Activated CD4-positive, alpha-beta T cell treated with anti-CD3 and anti-CD28 coated beads for 36 hours (primary cell): ENCODE measurements at regions not wholly inside any gene's neighbourhood (a gene's known extent, or its start where the extent isn't known, plus 50 kb on each side); places are given as distances from the start of the nearest gene placed in this dataset.
A peak's percentile ranks its signal among the peaks of the same experiment; 100 is the strongest.

ENCODE experiments used
- ATAC-seq: fragments of 200-7000 bp; cut with Tn5 transposase; one replicate; pipeline ENCODE4 v1.10.0; 2021; ENCODE audit warnings: mild to moderate bottlenecking, moderate library complexity
- CTCF ChIA-PET: fragments of 350-600 bp; sonication (Branson Sonifier 250); formaldehyde crosslinking; loops from one replicate; lab custom pipeline; 2021; ENCODE audit warnings: antibody characterized with exemption; lab: Charles Lee
- POLR2A ChIA-PET: fragments of 350-600 bp; sonication (Branson Sonifier 250); formaldehyde crosslinking; loops from one replicate; lab custom pipeline; 2021; ENCODE audit warnings: antibody characterized with exemption, inconsistent platforms; lab: Charles Lee
- DNase-seq: peaks from one replicate; pipeline ENCODE4 v3.0.0-alpha.2; 2020
- H3K27ac Mint-ChIP-seq: one replicate; pipeline ENCODE4 v1.8.0; 2021; ENCODE audit warnings: mixed read lengths
- H3K27me3 Mint-ChIP-seq: one replicate; pipeline ENCODE4 v1.8.0; 2021; ENCODE audit warnings: mixed read lengths
- H3K36me3 Mint-ChIP-seq: one replicate; pipeline ENCODE4 v1.8.0; 2021; ENCODE audit warnings: low read depth, mixed read lengths
- H3K4me1 Mint-ChIP-seq: one replicate; pipeline ENCODE4 v1.8.0; 2021; ENCODE audit warnings: mixed read lengths
- H3K4me3 Mint-ChIP-seq: one replicate; pipeline ENCODE4 v1.8.0; 2021; ENCODE audit warnings: mild to moderate bottlenecking, moderate library complexity, mixed read lengths
- H3K9me3 Mint-ChIP-seq: one replicate; pipeline ENCODE4 v1.8.0; 2021; ENCODE audit warnings: low read depth, mixed read lengths
- intact Hi-C, 2 experiments: fragments of 100-400 bp; cut with DNase I in 1 of 2; cut with micrococcal nuclease in 1 of 2; formaldehyde crosslinking; loops; one replicate each; pipeline versions ENCODE4 v1.14.2 to v1.15.1; 2022 to 2024; cut with DNase I, micrococcal nuclease

DNA sequence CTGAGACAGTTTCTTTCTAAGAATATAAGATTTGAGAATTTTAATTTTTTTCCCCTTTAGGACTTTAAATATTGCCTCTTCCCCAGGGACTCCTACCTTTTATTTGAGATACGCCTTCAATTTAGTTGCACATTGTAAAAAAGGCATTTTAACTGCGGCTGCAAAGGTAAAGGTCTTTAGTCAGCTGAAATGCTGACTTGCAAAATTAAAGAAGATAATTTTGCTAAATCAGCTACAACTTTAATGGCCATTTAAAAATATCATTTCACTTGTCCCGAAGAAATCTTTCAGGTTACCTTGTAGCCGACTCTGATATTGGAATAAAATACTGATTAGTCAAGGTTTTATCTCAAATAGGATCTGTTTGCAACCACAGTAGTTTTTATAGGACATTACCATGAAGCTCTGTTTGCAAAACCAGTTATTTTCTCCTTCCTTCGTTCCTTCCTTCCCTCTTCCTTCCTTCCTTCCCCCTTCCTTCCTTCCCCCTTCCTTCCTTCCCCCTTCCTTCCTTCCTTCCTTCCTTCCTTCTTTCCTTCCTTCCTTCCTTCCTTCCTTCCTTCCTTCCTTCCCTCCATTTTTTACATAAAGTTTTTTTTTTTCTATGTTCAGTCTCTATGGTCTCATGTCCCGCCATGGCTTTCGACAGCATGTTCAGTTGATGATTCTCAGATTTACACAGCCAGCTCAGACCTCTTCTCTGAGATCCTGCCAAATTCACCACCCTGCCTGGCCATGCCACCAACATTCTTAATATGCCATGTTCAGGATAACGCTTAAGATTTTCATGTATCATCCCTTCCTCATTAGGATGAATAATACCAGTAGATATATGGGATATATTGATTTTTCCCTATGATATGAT, 405.4 kb upstream of the PRKX start:
- no peak overlapping the region for H3K4me3 Mint-ChIP-seq
- H3K27me3 Mint-ChIP-seq: no peaks in the 10 kb centered on the region
- no peaks in the 10 kb centered on the region for H3K9me3 Mint-ChIP-seq
- H3K27ac Mint-ChIP-seq: no peak overlapping the region
- ATAC-seq (no peak), DNase-seq (no peak)
- H3K4me1 Mint-ChIP-seq: no peaks in the 10 kb centered on the region
- intact Hi-C loops: no loop called here
- POLR2A ChIA-PET: no interaction called here
- no peaks in the 10 kb centered on the region for H3K36me3 Mint-ChIP-seq
- CTCF ChIA-PET: no interaction called here

- Mint-ChIP-seq H3K27ac (no peak overlapping the region), H3K27me3 (no peaks in the 10 kb centered on the region), H3K36me3 (no peaks in the 10 kb centered on the region), H3K9me3 (peaks cover 2% of the 10 kb centered on the region), H3K4me1 (no peaks in the 10 kb centered on the region), H3K4me3 (no peak overlapping the region)
- POLR2A ChIA-PET: no interaction called here
- DNase-seq (no peak), ATAC-seq (no peak)
- intact Hi-C loops: no loop called here
- CTCF ChIA-PET: no interaction called here
Observed at GRCh38 chrX:4110964-4111363, 397.5 kb upstream of the PRKX start.

GRCh38 chrX:4094926-4095325, 381.5 kb upstream of the PRKX start:
- intact Hi-C loops: no loop called here
- Mint-ChIP-seq H3K4me3 (no peak overlapping the region), H3K27ac (no peak overlapping the region), H3K9me3 (no peaks in the 10 kb centered on the region), H3K27me3 (no peaks in the 10 kb centered on the region), H3K4me1 (no peaks in the 10 kb centered on the region), H3K36me3 (no peaks in the 10 kb centered on the region)
- DNase-seq (no peak), ATAC-seq (no peak)
- POLR2A ChIA-PET: no interaction called here
- CTCF ChIA-PET: no interaction called here

DNA sequence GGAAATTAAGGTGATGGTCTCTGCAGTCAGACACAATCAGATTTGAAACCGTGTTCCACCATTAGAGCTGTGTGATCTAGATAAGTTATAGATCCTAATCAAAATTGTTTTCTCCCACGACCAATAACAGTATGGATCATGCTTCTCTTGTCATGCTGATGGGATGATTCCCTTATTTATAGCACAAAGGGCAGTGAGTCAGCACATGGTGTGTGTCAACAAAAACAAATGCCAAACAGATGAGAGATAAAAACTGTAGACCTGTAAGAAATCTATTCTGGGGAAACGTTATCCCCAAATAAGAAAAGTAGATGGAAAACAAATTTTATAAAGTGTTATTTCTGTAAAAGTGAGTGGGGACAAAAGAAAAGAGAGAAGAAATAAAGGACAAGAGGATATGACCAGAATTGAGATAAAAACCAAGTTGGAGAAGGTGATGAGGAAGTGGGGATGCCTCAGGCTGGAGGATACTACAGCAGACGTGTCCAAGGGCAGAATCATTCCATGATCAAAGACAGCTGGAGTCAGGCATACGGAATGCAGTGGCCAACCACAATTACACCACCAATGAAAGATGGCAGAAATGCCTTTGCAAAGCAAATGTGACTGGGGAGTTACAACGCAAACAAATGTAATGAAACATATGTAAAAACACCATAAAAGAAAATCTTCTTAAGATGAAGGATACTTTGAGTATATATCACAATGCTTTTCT, 377.8 kb upstream of the PRKX start:
- Mint-ChIP-seq H3K27ac (no peak overlapping the region), H3K4me1 (no peaks in the 10 kb centered on the region), H3K4me3 (no peak overlapping the region), H3K36me3 (no peaks in the 10 kb centered on the region), H3K9me3 (no peaks in the 10 kb centered on the region), H3K27me3 (no peaks in the 10 kb centered on the region)
- POLR2A ChIA-PET: no interaction called here
- no peak for DNase-seq
- ATAC-seq: no peak
- CTCF ChIA-PET: no interaction called here
- intact Hi-C loops: no loop called here

- CTCF ChIA-PET: interaction anchor here (0.6 kb wide), 1 partner anchor 677 kb away, joined by 3 read pairs; no protein-coding TSS in a partner anchor
- Mint-ChIP-seq H3K36me3 (no peaks in the 10 kb centered on the region), H3K27me3 (no peaks in the 10 kb centered on the region), H3K4me3 (no peak overlapping the region), H3K4me1 (no peaks in the 10 kb centered on the region), H3K9me3 (no peaks in the 10 kb centered on the region), H3K27ac (no peak overlapping the region)
- ATAC-seq (no peak), DNase-seq (no peak)
- POLR2A ChIA-PET: no interaction called here
- intact Hi-C loops: no loop called here
Observed at GRCh38 chrX:4059893-4060292, 346.4 kb upstream of the PRKX start.

- POLR2A ChIA-PET: no interaction called here
- Mint-ChIP-seq H3K36me3 (no peaks in the 10 kb centered on the region), H3K4me3 (no peak overlapping the region), H3K9me3 (no peaks in the 10 kb centered on the region), H3K27me3 (no peaks in the 10 kb centered on the region), H3K4me1 (no peaks in the 10 kb centered on the region), H3K27ac (no peak overlapping the region)
- intact Hi-C loops: no loop called here
- DNase-seq (no peak), ATAC-seq (no peak)
- CTCF ChIA-PET: no interaction called here
Observed at GRCh38 chrX:4043951-4044350, 330.5 kb upstream of the PRKX start.

- no peaks in the 10 kb centered on the region for H3K4me1 Mint-ChIP-seq
- H3K9me3 Mint-ChIP-seq: peaks cover 2% of the 10 kb centered on the region
- H3K36me3 Mint-ChIP-seq: no peaks in the 10 kb centered on the region
- no peak overlapping the region for H3K27ac Mint-ChIP-seq
- no peak overlapping the region for H3K4me3 Mint-ChIP-seq
- H3K27me3 Mint-ChIP-seq: no peaks in the 10 kb centered on the region
- POLR2A ChIA-PET: no interaction called here
- intact Hi-C loops: no loop called here
- ATAC-seq (no peak), DNase-seq (no peak)
- CTCF ChIA-PET: no interaction called here
Observed at GRCh38 chrX:4035874-4036273, 322.4 kb upstream of the PRKX start.

GRCh38 chrX:4028151-4028550, 314.7 kb upstream of the PRKX start:
- H3K9me3 Mint-ChIP-seq: no peaks in the 10 kb centered on the region
- DNase-seq (no peak), ATAC-seq (no peak)
- H3K36me3 Mint-ChIP-seq: no peaks in the 10 kb centered on the region
- H3K4me3 Mint-ChIP-seq: no peak overlapping the region
- intact Hi-C loops: no loop called here
- H3K27ac Mint-ChIP-seq: no peak overlapping the region
- H3K4me1 Mint-ChIP-seq: no peaks in the 10 kb centered on the region
- no peaks in the 10 kb centered on the region for H3K27me3 Mint-ChIP-seq
- POLR2A ChIA-PET: no interaction called here
- CTCF ChIA-PET: no interaction called here

GRCh38 chrX:4005281-4005680, 291.8 kb upstream of the PRKX start:
- intact Hi-C loops: no loop called here
- Mint-ChIP-seq H3K4me3 (no peak overlapping the region), H3K4me1 (no peaks in the 10 kb centered on the region), H3K27me3 (no peaks in the 10 kb centered on the region), H3K27ac (no peak overlapping the region), H3K36me3 (no peaks in the 10 kb centered on the region), H3K9me3 (no peaks in the 10 kb centered on the region)
- no peak for DNase-seq
- ATAC-seq: no peak
- ChIA-PET POLR2A (no interaction called here), CTCF (no interaction called here)

GRCh38 chrX:4004822-4005221, 291.4 kb upstream of the PRKX start:
- CTCF ChIA-PET: no interaction called here
- Mint-ChIP-seq H3K36me3 (no peaks in the 10 kb centered on the region), H3K4me3 (no peak overlapping the region), H3K27ac (no peak overlapping the region), H3K27me3 (no peaks in the 10 kb centered on the region), H3K4me1 (no peaks in the 10 kb centered on the region), H3K9me3 (no peaks in the 10 kb centered on the region)
- no peak for DNase-seq
- intact Hi-C loops: no loop called here
- no peak for ATAC-seq
- POLR2A ChIA-PET: no interaction called here

DNA sequence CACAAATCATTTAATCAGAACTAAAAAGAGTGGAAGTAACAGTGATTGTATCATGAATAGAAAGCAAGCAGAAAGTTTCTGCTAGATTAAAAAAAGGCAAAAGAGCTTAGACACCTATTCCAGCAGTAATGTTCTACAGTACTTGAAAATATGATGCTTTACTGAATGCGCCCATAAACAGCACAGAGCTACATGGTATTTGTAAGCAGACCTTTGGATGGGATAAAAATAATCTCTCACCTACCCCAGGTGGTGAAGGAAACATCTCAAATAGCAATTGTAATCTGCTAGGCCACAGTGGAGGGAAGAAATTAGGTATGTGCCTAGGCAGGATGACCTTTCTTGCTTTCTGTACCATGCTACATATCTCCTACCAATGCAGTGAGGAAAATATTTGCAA, 280.9 kb upstream of the PRKX start:
- Mint-ChIP-seq H3K36me3 (no peaks in the 10 kb centered on the region), H3K4me3 (no peak overlapping the region), H3K27ac (no peak overlapping the region), H3K9me3 (no peaks in the 10 kb centered on the region), H3K27me3 (no peaks in the 10 kb centered on the region), H3K4me1 (no peaks in the 10 kb centered on the region)
- ChIA-PET POLR2A (no interaction called here), CTCF (interaction anchor here (0.8 kb wide), 1 partner anchor 54 kb away, joined by 3 read pairs; no protein-coding TSS in a partner anchor)
- intact Hi-C loops: no loop called here
- DNase-seq (no peak), ATAC-seq (peak; percentile 23)

DNA sequence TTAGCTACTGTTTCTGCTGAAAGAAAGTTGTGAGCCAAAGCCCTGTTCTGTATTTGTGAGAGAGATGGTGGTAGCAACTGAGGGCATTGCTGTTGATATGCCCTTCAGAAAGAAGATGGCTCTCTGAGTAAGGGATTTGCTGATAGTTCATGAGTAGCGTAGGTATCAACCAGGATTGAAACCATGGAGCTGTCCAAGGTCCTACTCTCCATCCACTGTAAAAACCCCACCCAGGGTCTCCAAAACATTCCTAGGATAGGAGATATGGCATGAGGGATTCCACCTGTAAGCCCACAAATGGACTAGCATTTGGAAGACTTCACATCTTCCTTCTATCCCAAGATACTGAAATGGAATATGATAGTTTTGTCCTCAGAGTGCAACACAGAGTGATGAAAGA, 277.1 kb upstream of the PRKX start:
- ATAC-seq: no peak
- no peaks in the 10 kb centered on the region for H3K36me3 Mint-ChIP-seq
- intact Hi-C loops: no loop called here
- no peaks in the 10 kb centered on the region for H3K9me3 Mint-ChIP-seq
- H3K27me3 Mint-ChIP-seq: no peaks in the 10 kb centered on the region
- H3K4me1 Mint-ChIP-seq: no peaks in the 10 kb centered on the region
- no peak overlapping the region for H3K27ac Mint-ChIP-seq
- ChIA-PET CTCF (no interaction called here), POLR2A (no interaction called here)
- no peak overlapping the region for H3K4me3 Mint-ChIP-seq
- no peak for DNase-seq
